Caco-2 (cell line): ENCODE measurements at regions not wholly inside any gene's neighbourhood (a gene's known extent, or its start where the extent isn't known, plus 50 kb on each side); places are given as distances from the start of the nearest gene placed in this dataset.

Experiments used
- BruUV-seq: library from RNA; stranded (reverse); fragments of 400-500 nt; replicated peaks from 2 replicates; lab custom pipeline; 2021; lab: Mats Ljungman, UMichigan
- CTCF ChIA-PET: fragments of 300-600 bp; sonication (Branson Sonifier 250); formaldehyde crosslinking; loops from one replicate; lab custom pipeline; 2022; ENCODE audit warnings: antibody characterized with exemption; lab: Charles Lee
- POLR2A ChIA-PET: fragments of 300-600 bp; sonication (Branson Sonifier 250); formaldehyde crosslinking; loops from one replicate; lab custom pipeline; 2022; ENCODE audit warnings: antibody characterized with exemption; lab: Charles Lee
- DNase-seq, 2 experiments: peaks; one replicate each; pipeline versions ENCODE4 v3.0.0 to v3.0.0-alpha.2; 2020 to 2022
- H3K27me3 ChIP-seq: replicated peaks from 2 replicates; pipeline ENCODE4 v1.6.0; 2011; ENCODE audit warnings: low read length; ENCODE audit not compliant: control insufficient read depth, insufficient read depth
- H3K36me3 ChIP-seq: 2 replicates; pipeline ENCODE4 v1.5.1; 2011; ENCODE audit warnings: low read length; ENCODE audit not compliant: control insufficient read depth, insufficient read depth
- H3K4me1 ChIP-seq: fragments of 250-450 bp; sonication (Bioruptor Pico); 2 replicates; pipeline ENCODE4 v1.5.1; 2020; ENCODE audit warnings: mild to moderate bottlenecking
- H3K4me3 ChIP-seq: 2 replicates; pipeline ENCODE4 v1.5.1; 2011; ENCODE audit warnings: low read depth, mild to moderate bottlenecking, control low read depth, low read length
- H3K9me3 ChIP-seq: fragments of 250-450 bp; sonication (Bioruptor Pico); 2 replicates; pipeline ENCODE4 v1.5.1; 2020; ENCODE audit warnings: mild to moderate bottlenecking, moderate library complexity
- H3K27ac Mint-ChIP-seq: one replicate; pipeline ENCODE4 v1.8.0; 2022; ENCODE audit warnings: mixed read lengths; ENCODE audit not compliant: unreplicated experiment
- H3K27me3 Mint-ChIP-seq: one replicate; pipeline ENCODE4 v1.8.0; 2022; ENCODE audit warnings: mixed read lengths; ENCODE audit not compliant: insufficient read depth, unreplicated experiment
- H3K36me3 Mint-ChIP-seq: one replicate; pipeline ENCODE4 v1.8.0; 2022; ENCODE audit warnings: mild to moderate bottlenecking, mixed read lengths; ENCODE audit not compliant: insufficient read depth, unreplicated experiment
- H3K4me1 Mint-ChIP-seq: one replicate; pipeline ENCODE4 v1.8.0; 2022; ENCODE audit warnings: low read depth, mixed read lengths; ENCODE audit not compliant: unreplicated experiment
- H3K4me3 Mint-ChIP-seq: one replicate; pipeline ENCODE4 v1.8.0; 2022; ENCODE audit warnings: mild to moderate bottlenecking, moderate library complexity, mixed read lengths; ENCODE audit not compliant: unreplicated experiment
- H3K9me3 Mint-ChIP-seq: one replicate; pipeline ENCODE4 v1.8.0; 2022; ENCODE audit warnings: mixed read lengths; ENCODE audit not compliant: unreplicated experiment
- CTCF ChIP-seq, 2 experiments: fragments of 200-600 bp in 1 of 2; IDR thresholded peaks; 1 replicate in 1 of 2; 2 replicates in 1 of 2; pipeline versions ENCODE4 v1.5.1 to v1.8.0; 2011 to 2022; ENCODE audit warnings: antibody characterized with exemption in 1 of 2, control low read depth in 1 of 2, inconsistent platforms in 1 of 2, low read depth in 1 of 2, low read length in 1 of 2, mild to moderate bottlenecking in 1 of 2, moderate library complexity in 1 of 2; ENCODE audit not compliant: insufficient read depth in 1 of 2, severe bottlenecking in 1 of 2, unreplicated experiment in 1 of 2
- intact Hi-C: fragments of 100-400 bp; cut with micrococcal nuclease; formaldehyde crosslinking; loops from one replicate; pipeline ENCODE4 v1.10.0; 2022; ENCODE audit not compliant: unreplicated experiment

GRCh38 chr15:25624504-25625177, 185.8 kb upstream of the UBE3A start:
- POLR2A ChIA-PET: no interaction called here

GRCh38 chr15:25623708-25624107, 184.9 kb upstream of the UBE3A start:
- H3K9me3 Mint-ChIP-seq: peaks cover 4% of the 10 kb centered on the region
- no peak for DNase-seq
- CTCF ChIA-PET: no interaction called here
- H3K27ac Mint-ChIP-seq: peak overlapping the region; percentile 15
- Histone ChIP-seq H3K27me3 (no peaks in the 10 kb centered on the region), H3K4me3 (no peak overlapping the region), H3K9me3 (no peaks in the 10 kb centered on the region), H3K4me1 (no peaks in the 10 kb centered on the region), H3K36me3 (no peaks in the 10 kb centered on the region)
- no peak for TF ChIP-seq CTCF (IDR thresholded peaks at IDR 0.05; ENCODE audit: insufficient read depth in 1 of 2, low read depth in 1 of 2, low read length in 1 of 2, severe bottlenecking in 1 of 2, unreplicated experiment in 1 of 2)
- no peaks in the 10 kb centered on the region for H3K36me3 Mint-ChIP-seq
- no peaks in the 10 kb centered on the region for H3K27me3 Mint-ChIP-seq
- no peak overlapping the region for H3K4me3 Mint-ChIP-seq
- intact Hi-C loops: no loop called here
- H3K4me1 Mint-ChIP-seq: no peaks in the 10 kb centered on the region
- POLR2A ChIA-PET: no interaction called here
- BruUV-seq: no TSS peak

More at GRCh38 chr15:25624504-25625177, 185.8 kb upstream of the UBE3A start:
- Histone ChIP-seq H3K27me3 (no peaks in the 10 kb centered on the region), H3K4me1 (no peaks in the 10 kb centered on the region), H3K9me3 (no peaks in the 10 kb centered on the region), H3K4me3 (no peak overlapping the region), H3K36me3 (no peaks in the 10 kb centered on the region)
- no peak for TF ChIP-seq CTCF (IDR thresholded peaks at IDR 0.05; ENCODE audit: insufficient read depth in 1 of 2, low read depth in 1 of 2, low read length in 1 of 2, severe bottlenecking in 1 of 2, unreplicated experiment in 1 of 2)
- DNase-seq: no peak
- no peaks in the 10 kb centered on the region for H3K36me3 Mint-ChIP-seq
- H3K27ac Mint-ChIP-seq: no peak overlapping the region
- no peak overlapping the region for H3K4me3 Mint-ChIP-seq
- H3K9me3 Mint-ChIP-seq: no peaks in the 10 kb centered on the region
- intact Hi-C loops: no loop called here
- CTCF ChIA-PET: no interaction called here
- no peaks in the 10 kb centered on the region for H3K27me3 Mint-ChIP-seq
- BruUV-seq: no TSS peak
- H3K4me1 Mint-ChIP-seq: no peaks in the 10 kb centered on the region

DNA sequence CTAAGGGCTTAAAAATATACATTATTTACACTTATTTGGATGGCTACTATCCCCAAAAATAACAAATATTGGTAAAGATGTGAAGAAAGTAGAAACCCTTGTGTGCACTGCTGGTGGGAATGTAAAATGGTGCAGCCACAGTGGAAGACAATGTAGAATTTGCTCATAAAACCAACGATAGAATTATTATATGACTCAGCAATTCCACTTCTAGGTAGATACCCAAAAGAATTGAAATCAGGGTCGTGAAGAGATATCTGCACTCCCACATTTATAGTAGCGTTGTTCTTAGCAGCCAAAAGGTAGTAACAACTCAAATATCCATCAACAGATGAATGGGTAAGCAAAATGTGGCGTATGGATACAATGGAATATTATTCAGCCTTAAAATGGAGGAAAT, 181.6 kb upstream of the UBE3A start:
- Mint-ChIP-seq H3K4me1 (no peaks in the 10 kb centered on the region), H3K9me3 (peaks cover 14% of the 10 kb centered on the region), H3K4me3 (no peak overlapping the region), H3K27me3 (no peaks in the 10 kb centered on the region), H3K27ac (no peak overlapping the region), H3K36me3 (no peaks in the 10 kb centered on the region)
- ChIA-PET POLR2A (no interaction called here), CTCF (no interaction called here)
- Histone ChIP-seq H3K4me3 (no peak overlapping the region), H3K9me3 (no peaks in the 10 kb centered on the region), H3K27me3 (no peaks in the 10 kb centered on the region), H3K36me3 (no peaks in the 10 kb centered on the region), H3K4me1 (no peaks in the 10 kb centered on the region)
- BruUV-seq: no TSS peak
- intact Hi-C loops: no loop called here
- no peak for TF ChIP-seq CTCF (IDR thresholded peaks at IDR 0.05; ENCODE audit: insufficient read depth in 1 of 2, low read depth in 1 of 2, low read length in 1 of 2, severe bottlenecking in 1 of 2, unreplicated experiment in 1 of 2)
- no peak for DNase-seq
